ENCODE measurements at regions not wholly inside any gene's neighbourhood (a gene's known extent, or its start where the extent isn't known, plus 50 kb on each side); places are given as distances from the start of the nearest gene placed in this dataset.
"Not testable (repeated sequence)": the region's sequence is repeated elsewhere in the genome, so short reads cannot be mapped to it uniquely, and the experiment has no call there.

DNA sequence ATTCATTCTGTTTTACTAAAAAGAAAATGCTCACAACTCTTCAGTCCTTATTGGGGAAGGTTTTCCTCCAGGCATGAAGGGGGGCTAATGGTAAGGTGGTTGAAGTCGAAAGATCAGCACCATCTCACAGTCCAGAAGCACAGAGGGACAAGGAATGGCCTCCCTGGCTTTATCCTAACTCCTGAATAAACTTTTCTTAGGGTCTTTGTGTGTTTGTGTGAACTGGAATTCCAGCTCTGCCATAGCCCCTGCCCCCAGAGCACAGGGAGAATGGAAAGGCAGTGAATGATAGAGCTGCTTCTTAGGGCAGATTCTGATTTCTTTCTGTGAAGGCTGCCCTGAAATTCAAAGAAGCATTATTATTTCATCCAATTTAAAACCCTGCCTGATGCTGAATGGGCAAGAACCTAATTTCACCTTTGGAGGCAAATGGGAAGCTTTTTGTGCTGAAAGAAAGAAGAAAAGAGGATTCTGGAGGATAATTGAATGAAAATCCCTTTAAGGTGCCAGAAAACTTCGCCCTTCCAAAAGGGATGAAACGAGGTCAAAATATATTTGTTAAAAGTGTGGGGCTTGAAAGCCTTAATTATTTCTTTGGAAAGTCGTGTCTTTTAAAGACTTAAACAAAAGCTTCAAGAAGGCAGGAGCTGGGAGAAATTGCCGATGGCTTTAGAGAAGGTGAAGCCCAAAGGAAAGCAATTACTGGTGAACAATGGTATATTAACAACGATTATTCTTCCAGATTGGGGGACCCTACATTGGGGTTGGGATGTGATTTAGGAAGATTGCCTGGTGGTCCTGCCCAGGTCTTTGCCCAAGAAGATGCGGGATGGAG lies 259.9 kb upstream of the RGMA start:
- TF ChIP-seq, protein P1, sequence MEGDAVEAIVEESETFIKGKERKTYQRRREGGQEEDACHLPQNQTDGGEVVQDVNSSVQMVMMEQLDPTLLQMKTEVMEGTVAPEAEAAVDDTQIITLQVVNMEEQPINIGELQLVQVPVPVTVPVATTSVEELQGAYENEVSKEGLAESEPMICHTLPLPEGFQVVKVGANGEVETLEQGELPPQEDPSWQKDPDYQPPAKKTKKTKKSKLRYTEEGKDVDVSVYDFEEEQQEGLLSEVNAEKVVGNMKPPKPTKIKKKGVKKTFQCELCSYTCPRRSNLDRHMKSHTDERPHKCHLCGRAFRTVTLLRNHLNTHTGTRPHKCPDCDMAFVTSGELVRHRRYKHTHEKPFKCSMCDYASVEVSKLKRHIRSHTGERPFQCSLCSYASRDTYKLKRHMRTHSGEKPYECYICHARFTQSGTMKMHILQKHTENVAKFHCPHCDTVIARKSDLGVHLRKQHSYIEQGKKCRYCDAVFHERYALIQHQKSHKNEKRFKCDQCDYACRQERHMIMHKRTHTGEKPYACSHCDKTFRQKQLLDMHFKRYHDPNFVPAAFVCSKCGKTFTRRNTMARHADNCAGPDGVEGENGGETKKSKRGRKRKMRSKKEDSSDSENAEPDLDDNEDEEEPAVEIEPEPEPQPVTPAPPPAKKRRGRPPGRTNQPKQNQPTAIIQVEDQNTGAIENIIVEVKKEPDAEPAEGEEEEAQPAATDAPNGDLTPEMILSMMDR (IDR thresholded peaks at IDR 0.05; ENCODE audit: low read depth, low read length), result no peak
- DNase-seq (ENCODE audit: low read depth in 2 of 2), result no peak
- H3K4me3 ChIP-seq (replicated peaks in 1 of 2; ENCODE audit: low read depth in 2 of 2, low read length in 2 of 2), result no peak overlapping the region

DNA sequence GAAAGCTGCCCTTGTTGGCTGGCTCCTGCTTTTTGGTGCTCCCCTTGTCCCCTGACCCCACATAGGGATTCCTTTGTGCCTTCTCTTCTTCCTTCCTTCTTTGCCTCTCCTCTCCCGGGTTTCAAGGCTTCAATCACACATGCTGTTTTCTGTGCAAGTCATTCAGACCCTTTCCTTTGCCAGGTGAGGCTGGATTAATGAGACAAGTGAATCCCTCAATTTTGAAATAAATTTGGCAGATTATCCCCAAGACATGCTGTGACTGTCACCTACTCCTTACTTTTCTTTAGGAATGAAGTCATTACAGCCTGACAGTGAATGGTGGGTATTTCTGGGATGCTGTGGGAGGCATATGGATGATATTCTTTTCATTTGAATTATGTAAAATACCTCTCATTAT lies 259.0 kb upstream of the RGMA start:
- TF ChIP-seq, protein P1 (IDR thresholded peaks at IDR 0.05; ENCODE audit: low read depth, low read length), result no peak

DNA sequence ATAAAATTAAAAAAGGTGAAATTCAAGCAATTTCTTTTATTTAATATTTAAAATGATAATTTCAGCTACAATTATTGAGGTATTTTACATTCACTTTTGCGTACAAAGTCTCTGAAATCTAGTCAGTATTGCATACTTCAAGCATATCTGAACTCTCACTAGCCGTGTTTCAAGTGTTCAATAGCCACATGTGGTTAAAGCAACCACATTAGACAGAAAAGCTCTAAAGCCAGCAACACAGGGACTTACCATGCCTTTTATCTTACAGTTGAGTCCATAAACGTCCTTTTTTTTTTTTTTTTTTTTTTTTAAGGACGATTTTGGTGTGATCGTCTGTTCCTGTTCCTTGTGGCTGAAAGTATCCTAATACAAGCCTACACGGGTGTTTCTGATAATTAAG lies 257.0 kb upstream of the RGMA start:
- DNase-seq (ENCODE audit: low read depth in 2 of 2), result no peak
- TF ChIP-seq, protein P1 (IDR thresholded peaks at IDR 0.05; ENCODE audit: low read depth, low read length), result no peak
- H3K4me3 ChIP-seq (replicated peaks in 1 of 2; ENCODE audit: low read depth in 2 of 2, low read length in 2 of 2), result no peak overlapping the region

More for the DNA sequence above, 259.0 kb upstream of the RGMA start:
- no peak for DNase-seq (ENCODE audit: low read depth in 2 of 2)
- H3K4me3 ChIP-seq (replicated peaks in 1 of 2; ENCODE audit: low read depth in 2 of 2, low read length in 2 of 2), result no peak overlapping the region

DNA sequence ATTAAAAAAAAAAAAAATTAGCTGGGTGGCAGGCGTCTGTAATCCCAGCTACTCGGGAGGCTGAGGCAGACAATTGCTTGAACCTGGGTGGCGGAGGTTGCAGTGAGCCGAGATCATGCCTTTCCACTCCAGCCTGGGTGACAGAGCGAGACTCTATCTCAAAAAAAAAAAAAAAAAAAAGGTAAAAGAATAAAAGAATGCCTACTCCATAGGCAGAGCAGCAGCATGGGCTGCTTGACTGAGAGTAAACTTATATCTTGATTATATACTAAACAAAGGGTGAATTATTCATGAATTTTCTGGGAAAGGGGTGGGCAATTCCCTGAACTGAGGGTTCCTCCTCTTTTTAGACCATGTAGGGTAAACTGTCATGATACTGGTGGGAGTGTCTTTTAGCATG lies 254.4 kb upstream of the RGMA start:
- H3K4me3 ChIP-seq (replicated peaks in 1 of 2; ENCODE audit: low read depth in 2 of 2, low read length in 2 of 2); DNase-seq (ENCODE audit: low read depth in 2 of 2): not testable (repeated sequence)

DNA sequence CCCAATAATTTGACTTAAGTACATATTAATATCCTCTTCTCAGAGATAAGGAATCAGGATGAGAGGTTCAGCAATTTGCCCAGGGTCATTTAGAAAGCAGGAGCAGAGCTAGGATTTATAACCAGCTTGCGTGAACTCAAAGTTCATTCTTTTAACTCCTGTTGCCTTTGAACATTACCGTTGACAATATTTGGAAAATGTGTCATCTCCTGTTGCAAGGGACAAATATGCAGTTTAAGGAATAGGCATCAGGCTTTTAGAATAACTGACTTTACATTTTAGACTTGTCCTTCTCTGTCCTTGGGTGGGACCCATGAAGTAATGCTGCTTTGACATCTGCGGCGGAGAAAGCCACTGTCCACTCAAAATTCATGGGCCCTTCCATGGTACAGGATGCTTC lies 252.2 kb upstream of the RGMA start:
- DNase-seq (ENCODE audit: low read depth in 2 of 2), result no peak
- no peak overlapping the region for H3K4me3 ChIP-seq (replicated peaks in 1 of 2; ENCODE audit: low read depth in 2 of 2, low read length in 2 of 2)
- TF ChIP-seq, protein P1 (IDR thresholded peaks at IDR 0.05; ENCODE audit: low read depth, low read length), result no peak

DNA sequence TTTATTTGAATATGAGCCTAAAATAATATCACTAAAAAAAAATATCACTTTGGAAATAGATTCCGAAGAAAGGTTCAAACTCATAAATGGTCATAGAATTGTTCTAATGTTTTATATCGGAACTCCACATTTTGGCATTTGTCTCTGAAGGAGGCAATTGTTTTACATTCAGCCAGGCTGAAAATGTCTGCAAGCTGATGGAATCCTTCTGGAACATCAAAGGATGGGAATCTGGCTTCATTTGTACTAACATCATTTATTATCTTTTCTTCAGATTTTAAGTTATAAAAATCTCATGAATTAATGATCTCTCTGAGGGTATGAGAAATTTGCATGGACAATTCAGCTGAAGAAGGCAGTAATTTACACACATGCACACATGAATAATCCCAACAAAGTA lies 251.4 kb upstream of the RGMA start:
- H3K4me3 ChIP-seq (replicated peaks in 1 of 2; ENCODE audit: low read depth in 2 of 2, low read length in 2 of 2), result no peak overlapping the region
- no peak for DNase-seq (ENCODE audit: low read depth in 2 of 2)
- TF ChIP-seq, protein P1 (IDR thresholded peaks at IDR 0.05; ENCODE audit: low read depth, low read length), result no peak

DNA sequence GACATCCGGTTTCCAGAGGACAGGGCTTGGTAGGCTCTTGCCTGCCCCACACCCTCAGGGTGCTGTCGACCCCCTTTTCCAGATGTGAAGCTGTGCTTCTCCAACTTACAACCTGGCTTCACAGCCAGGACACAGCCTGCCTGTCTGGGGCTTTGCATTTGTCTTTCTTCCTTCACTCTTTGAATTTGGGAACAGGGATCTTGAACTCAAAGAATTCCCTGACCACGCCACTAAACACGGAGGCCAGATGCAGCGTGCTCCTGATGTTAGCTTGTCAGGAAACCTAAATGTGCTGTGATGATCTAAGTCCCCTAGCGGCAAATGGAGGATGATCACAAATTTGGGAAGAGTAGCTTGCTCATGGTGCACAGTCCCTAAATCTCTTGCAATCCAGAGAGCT lies 244.8 kb upstream of the RGMA start:
- TF ChIP-seq, protein P1 (IDR thresholded peaks at IDR 0.05; ENCODE audit: low read depth, low read length), result no peak
- H3K4me3 ChIP-seq (replicated peaks in 1 of 2; ENCODE audit: low read depth in 2 of 2, low read length in 2 of 2), result no peak overlapping the region
- DNase-seq (ENCODE audit: low read depth in 2 of 2), result no peak

DNA sequence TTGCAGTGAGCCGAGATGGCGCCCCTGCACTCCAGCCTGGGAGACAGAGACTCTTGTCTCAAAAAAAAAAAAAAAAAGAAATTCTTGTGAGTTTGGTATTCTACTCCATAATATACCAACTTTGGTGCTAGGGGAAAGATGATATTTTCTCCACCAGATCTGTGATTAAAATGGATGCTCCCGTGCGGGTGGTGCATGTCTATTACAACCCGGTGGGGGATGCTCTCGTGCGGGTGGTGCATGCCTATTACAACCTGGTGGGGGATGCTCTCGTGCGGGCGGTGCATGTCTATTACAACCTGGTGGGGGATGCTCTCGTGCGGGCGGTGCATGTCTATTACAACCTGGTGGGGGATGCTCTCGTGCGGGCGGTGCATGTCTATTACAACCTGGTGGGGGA lies 244.1 kb upstream of the RGMA start:
- not testable (repeated sequence) for H3K4me3 ChIP-seq (replicated peaks in 1 of 2; ENCODE audit: low read depth in 2 of 2, low read length in 2 of 2); DNase-seq (ENCODE audit: low read depth in 2 of 2)

Data from cardiac fibroblast (primary cell).